ENCODE measurements at regions not wholly inside any gene's neighbourhood (a gene's known extent, or its start where the extent isn't known, plus 50 kb on each side); places are given as distances from the start of the nearest gene placed in this dataset.

- ChIA-PET POLR2A (no interaction called here), CTCF (interaction anchor here (0.9 to 4.6 kb wide), 7 partner anchors 20 to 515 kb away, joined by 3 to 98 read pairs (median 11); partner anchors contain the start of gene SSTR1)
- Histone ChIP-seq H3K9me3 (ENCODE audit: control insufficient read depth, insufficient read depth, low read length) (no peaks in the 10 kb centered on the region; the same call in 1 of the 2 replicates), H3K4me3 (ENCODE audit: low read depth, low read length) (no peak overlapping the region), H3K27ac (ENCODE audit: low read depth, low read length) (no peak overlapping the region), H3K27me3 (ENCODE audit: control insufficient read depth, insufficient read depth, low read length) (no peaks in the 10 kb centered on the region)
- no peak for TF ChIP-seq CTCF (IDR thresholded peaks at IDR 0.05; ENCODE audit: low read depth, low read length)
- no peak for DNase-seq (ENCODE audit: low read depth, low spot score)
These were observed 379.8 kb downstream of the SEC23A start for GRCh38 chr14:38723277-38723676.

DNA sequence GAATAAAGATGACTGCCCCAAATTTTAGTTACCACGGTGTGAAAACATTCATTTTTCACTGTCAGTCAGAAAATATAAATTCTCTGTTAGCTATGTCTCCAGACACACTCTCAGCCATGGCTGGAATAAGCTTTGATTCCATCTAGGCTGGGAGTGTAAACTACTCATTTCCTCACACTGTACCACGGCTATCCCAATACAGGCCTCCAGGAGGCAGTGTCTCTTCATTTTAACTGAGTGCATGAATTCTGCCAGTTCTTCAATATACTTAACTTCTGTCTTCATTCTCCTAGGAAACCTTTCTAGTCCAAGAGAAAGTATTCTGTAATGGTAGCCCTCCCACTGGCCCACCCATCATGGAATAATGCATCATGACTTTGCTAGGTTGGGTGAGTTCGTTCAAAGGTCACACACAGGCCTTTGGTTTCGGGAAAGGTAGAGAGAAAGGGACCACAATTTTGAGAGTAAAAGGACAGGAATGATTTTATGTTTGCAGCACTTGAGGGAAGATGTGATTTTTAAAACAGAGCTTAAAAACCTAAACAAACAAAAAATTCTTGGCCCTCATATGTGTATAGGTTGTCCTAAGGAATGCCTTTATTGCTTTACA is 381.1 kb downstream of the SEC23A start:
- no peak for DNase-seq (ENCODE audit: low read depth, low spot score)
- peak; percentile 76 for TF ChIP-seq CTCF (IDR thresholded peaks at IDR 0.05; ENCODE audit: low read depth, low read length)
- Histone ChIP-seq H3K9me3 (ENCODE audit: control insufficient read depth, insufficient read depth, low read length) (no peaks in the 10 kb centered on the region), H3K27me3 (ENCODE audit: control insufficient read depth, insufficient read depth, low read length) (no peaks in the 10 kb centered on the region), H3K27ac (ENCODE audit: low read depth, low read length) (no peak overlapping the region), H3K4me3 (ENCODE audit: low read depth, low read length) (no peak overlapping the region)
- ChIA-PET POLR2A (no interaction called here), CTCF (interaction anchor here (0.5 to 4.6 kb wide), 36 partner anchors 9 to 876 kb away, joined by 3 to 98 read pairs (median 4); no protein-coding TSS in a partner anchor)

GRCh38 chr14:38718519-38718918 is 384.5 kb downstream of the SEC23A start:
- CTCF ChIA-PET: interaction anchor here (1.2 to 3.1 kb wide), 2 partner anchors 151 to 297 kb away, joined by 3 to 22 read pairs; no protein-coding TSS in a partner anchor

GRCh38 chr14:38716926-38717325 is 386.1 kb downstream of the SEC23A start:
- TF ChIP-seq CTCF (IDR thresholded peaks at IDR 0.05; ENCODE audit: low read depth, low read length): no peak
- Histone ChIP-seq H3K27ac (ENCODE audit: low read depth, low read length) (no peak overlapping the region), H3K4me3 (ENCODE audit: low read depth, low read length) (no peak overlapping the region), H3K27me3 (ENCODE audit: control insufficient read depth, insufficient read depth, low read length) (no peaks in the 10 kb centered on the region), H3K9me3 (ENCODE audit: control insufficient read depth, insufficient read depth, low read length) (no peaks in the 10 kb centered on the region)
- DNase-seq (ENCODE audit: low read depth, low spot score): no peak
- POLR2A ChIA-PET: no interaction called here
- CTCF ChIA-PET: no interaction called here

More at GRCh38 chr14:38718519-38718918, 384.5 kb downstream of the SEC23A start:
- Histone ChIP-seq H3K4me3 (ENCODE audit: low read depth, low read length) (no peak overlapping the region), H3K27me3 (ENCODE audit: control insufficient read depth, insufficient read depth, low read length) (no peaks in the 10 kb centered on the region), H3K27ac (ENCODE audit: low read depth, low read length) (no peak overlapping the region), H3K9me3 (ENCODE audit: control insufficient read depth, insufficient read depth, low read length) (no peaks in the 10 kb centered on the region)
- POLR2A ChIA-PET: no interaction called here
- DNase-seq (ENCODE audit: low read depth, low spot score): no peak
- no peak for TF ChIP-seq CTCF (IDR thresholded peaks at IDR 0.05; ENCODE audit: low read depth, low read length)

- no peak for DNase-seq (ENCODE audit: low read depth, low spot score)
- no peaks in the 10 kb centered on the region for H3K27me3 ChIP-seq (ENCODE audit: control insufficient read depth, insufficient read depth, low read length)
- ChIA-PET POLR2A (no interaction called here), CTCF (no interaction called here)
- no peak overlapping the region for H3K27ac ChIP-seq (ENCODE audit: low read depth, low read length)
- H3K9me3 ChIP-seq (ENCODE audit: control insufficient read depth, insufficient read depth, low read length): no peaks in the 10 kb centered on the region
- no peak overlapping the region for H3K4me3 ChIP-seq (ENCODE audit: low read depth, low read length)
- TF ChIP-seq CTCF (IDR thresholded peaks at IDR 0.05; ENCODE audit: low read depth, low read length): no peak
These were observed 392.2 kb downstream of the SEC23A start for GRCh38 chr14:38710881-38711280.
